ENCODE measurements at regions not wholly inside any gene's neighbourhood (a gene's known extent, or its start where the extent isn't known, plus 50 kb on each side); places are given as distances from the start of the nearest gene placed in this dataset.

GRCh38 chr1:240031009-240031408, 60.7 kb upstream of the FMN2 start:
- dilution Hi-C loops (cut with MboI; ENCODE audit: extremely low pct_ligation_motif_present, low sequenced_read_pairs) = no loop called here
- Histone ChIP-seq H3K79me2 (ENCODE audit: control insufficient read depth, insufficient read depth, low read length) (no peaks in the 10 kb centered on the region), H2AFZ (ENCODE audit: control insufficient read depth, low read length) (no peak overlapping the region), H3K4me3 (ENCODE audit: control insufficient read depth in 2 of 3, extremely low read depth in 1 of 3, insufficient read depth in 2 of 3, low read depth in 1 of 3, low read length in 3 of 3) (no peak overlapping the region), H3K9ac (ENCODE audit: control insufficient read depth, extremely low read depth, insufficient read depth, low read length) (no peak overlapping the region), H3K36me3 (ENCODE audit: control insufficient read depth in 2 of 2, extremely low read depth in 1 of 2, insufficient read depth in 2 of 2, low read length in 2 of 2) (no peaks in the 10 kb centered on the region), H3K4me2 (ENCODE audit: control insufficient read depth, extremely low read depth, insufficient read depth, low read depth, low read length) (no peak overlapping the region), H3K9me1 (ENCODE audit: control insufficient read depth, extremely low read depth, insufficient read depth, low read length) (no peaks in the 10 kb centered on the region), H3K27ac (ENCODE audit: control insufficient read depth, insufficient read depth, low read length) (no peak overlapping the region), H3K4me1 (ENCODE audit: control insufficient read depth, extremely low read depth, insufficient read depth, low read length) (no peaks in the 10 kb centered on the region), H4K20me1 (ENCODE audit: control insufficient read depth, extremely low read depth, insufficient read depth, low read length) (no peaks in the 10 kb centered on the region), H3K9me3 (ENCODE audit: control insufficient read depth, low read depth, low read length) (no peaks in the 10 kb centered on the region), H3K27me3 (ENCODE audit: control insufficient read depth, extremely low read depth, insufficient read depth, low read length) (no peaks in the 10 kb centered on the region)
- TF ChIP-seq CTCF (optimal IDR thresholded peaks at IDR 0.05 in 1 of 3, IDR thresholded peaks at IDR 0.05 in 1 of 3, conservative IDR thresholded peaks at IDR 0.05 in 1 of 3; ENCODE audit: extremely low read depth in 1 of 3, insufficient read depth in 2 of 3, low read length in 3 of 3) = no peak
- TF ChIP-seq EZH2 (IDR thresholded peaks at IDR 0.05; ENCODE audit: low read length) = no peak
- DNase-seq (ENCODE audit: low read depth, low spot score) = no peak
- no peak for FAIRE-seq

- no peaks in the 10 kb centered on the region for H3K9me1 ChIP-seq (ENCODE audit: control insufficient read depth, extremely low read depth, insufficient read depth, low read length)
- dilution Hi-C loops (cut with MboI; ENCODE audit: extremely low pct_ligation_motif_present, low sequenced_read_pairs) = no loop called here
- no peaks in the 10 kb centered on the region for H3K36me3 ChIP-seq (ENCODE audit: control insufficient read depth in 2 of 2, extremely low read depth in 1 of 2, insufficient read depth in 2 of 2, low read length in 2 of 2)
- H3K9ac ChIP-seq (ENCODE audit: control insufficient read depth, extremely low read depth, insufficient read depth, low read length) = no peak overlapping the region
- no peaks in the 10 kb centered on the region for H3K79me2 ChIP-seq (ENCODE audit: control insufficient read depth, insufficient read depth, low read length)
- H3K4me1 ChIP-seq (ENCODE audit: control insufficient read depth, extremely low read depth, insufficient read depth, low read length) = no peaks in the 10 kb centered on the region
- FAIRE-seq (no peak), DNase-seq (ENCODE audit: low read depth, low spot score) (no peak)
- H3K9me3 ChIP-seq (ENCODE audit: control insufficient read depth, low read depth, low read length) = no peaks in the 10 kb centered on the region
- no peaks in the 10 kb centered on the region for H4K20me1 ChIP-seq (ENCODE audit: control insufficient read depth, extremely low read depth, insufficient read depth, low read length)
- H3K4me2 ChIP-seq (ENCODE audit: control insufficient read depth, extremely low read depth, insufficient read depth, low read depth, low read length) = no peak overlapping the region
- no peak overlapping the region for H3K27ac ChIP-seq (ENCODE audit: control insufficient read depth, insufficient read depth, low read length)
- no peaks in the 10 kb centered on the region for H3K27me3 ChIP-seq (ENCODE audit: control insufficient read depth, extremely low read depth, insufficient read depth, low read length)
- TF ChIP-seq CTCF (optimal IDR thresholded peaks at IDR 0.05 in 1 of 3, IDR thresholded peaks at IDR 0.05 in 1 of 3, conservative IDR thresholded peaks at IDR 0.05 in 1 of 3; ENCODE audit: extremely low read depth in 1 of 3, insufficient read depth in 2 of 3, low read length in 3 of 3) = no peak
- no peak for TF ChIP-seq EZH2 (IDR thresholded peaks at IDR 0.05; ENCODE audit: low read length)
- no peak overlapping the region for H2AFZ ChIP-seq (ENCODE audit: control insufficient read depth, low read length)
- H3K4me3 ChIP-seq (ENCODE audit: control insufficient read depth in 2 of 3, extremely low read depth in 1 of 3, insufficient read depth in 2 of 3, low read depth in 1 of 3, low read length in 3 of 3) = no peak overlapping the region
Observed at GRCh38 chr1:240031414-240031813, 60.3 kb upstream of the FMN2 start.

All from keratinocyte (primary cell).